ENCODE measurements at regions not wholly inside any gene's neighbourhood (a gene's known extent, or its start where the extent isn't known, plus 50 kb on each side); places are given as distances from the start of the nearest gene placed in this dataset.

- no peak overlapping the region for H3K4me3 ChIP-seq (ENCODE audit: low read length)
- no peak for DNase-seq (ENCODE audit: low read depth)
- TF ChIP-seq CTCF (conservative IDR thresholded peaks at IDR 0.05; ENCODE audit: low read length), result no peak
Observed at GRCh38 chr17:5740937-5741336, 156.6 kb upstream of the NLRP1 start.

GRCh38 chr17:5741810-5742209 is 157.5 kb upstream of the NLRP1 start:
- DNase-seq (ENCODE audit: low read depth), result no peak
- TF ChIP-seq CTCF (conservative IDR thresholded peaks at IDR 0.05; ENCODE audit: low read length), result no peak
- H3K4me3 ChIP-seq (ENCODE audit: low read length), result no peak overlapping the region

- no peak for TF ChIP-seq CTCF (conservative IDR thresholded peaks at IDR 0.05; ENCODE audit: low read length)
- no peak overlapping the region for H3K4me3 ChIP-seq (ENCODE audit: low read length)
- DNase-seq (ENCODE audit: low read depth), result no peak
Observed at GRCh38 chr17:5745111-5745813, 161.0 kb upstream of the NLRP1 start.

- peak; percentile 21; the same call in 1 of the 2 replicates for TF ChIP-seq CTCF (conservative IDR thresholded peaks at IDR 0.05; ENCODE audit: low read length)
- no peak overlapping the region for H3K4me3 ChIP-seq (ENCODE audit: low read length)
- no peak for DNase-seq (ENCODE audit: low read depth)
Observed at GRCh38 chr17:5747276-5747675, 163.0 kb upstream of the NLRP1 start.

GRCh38 chr17:5747964-5748363 is 163.7 kb upstream of the NLRP1 start:
- no peak overlapping the region for H3K4me3 ChIP-seq (ENCODE audit: low read length)
- TF ChIP-seq CTCF (conservative IDR thresholded peaks at IDR 0.05; ENCODE audit: low read length), result no peak
- DNase-seq (ENCODE audit: low read depth), result no peak

- no peak for DNase-seq (ENCODE audit: low read depth)
- TF ChIP-seq CTCF (conservative IDR thresholded peaks at IDR 0.05; ENCODE audit: low read length), result no peak
- H3K4me3 ChIP-seq (ENCODE audit: low read length), result no peak overlapping the region
Observed at GRCh38 chr17:5753421-5753820, 169.1 kb upstream of the NLRP1 start.

GRCh38 chr17:5757314-5757907 is 173.1 kb upstream of the NLRP1 start:
- no peak for DNase-seq (ENCODE audit: low read depth)
- TF ChIP-seq CTCF (conservative IDR thresholded peaks at IDR 0.05; ENCODE audit: low read length), result no peak
- H3K4me3 ChIP-seq (ENCODE audit: low read length), result no peak overlapping the region

All from AG10803 (cell line).